ENCODE measurements at regions not wholly inside any gene's neighbourhood (a gene's known extent, or its start where the extent isn't known, plus 50 kb on each side); places are given as distances from the start of the nearest gene placed in this dataset.

GRCh38 chr16:62963846-62964245, 927.6 kb upstream of the CDH8 start:
- no peaks in the 10 kb centered on the region for H3K4me1 ChIP-seq (ENCODE audit: control insufficient read depth in 1 of 2, low read depth in 2 of 2)
- no peak for DNase-seq (ENCODE audit: low spot score)
- H3K9me3 ChIP-seq = no peaks in the 10 kb centered on the region
- no peaks in the 10 kb centered on the region for H3K27me3 ChIP-seq (replicated peaks; ENCODE audit: insufficient read depth)
- TF ChIP-seq, protein P1, sequence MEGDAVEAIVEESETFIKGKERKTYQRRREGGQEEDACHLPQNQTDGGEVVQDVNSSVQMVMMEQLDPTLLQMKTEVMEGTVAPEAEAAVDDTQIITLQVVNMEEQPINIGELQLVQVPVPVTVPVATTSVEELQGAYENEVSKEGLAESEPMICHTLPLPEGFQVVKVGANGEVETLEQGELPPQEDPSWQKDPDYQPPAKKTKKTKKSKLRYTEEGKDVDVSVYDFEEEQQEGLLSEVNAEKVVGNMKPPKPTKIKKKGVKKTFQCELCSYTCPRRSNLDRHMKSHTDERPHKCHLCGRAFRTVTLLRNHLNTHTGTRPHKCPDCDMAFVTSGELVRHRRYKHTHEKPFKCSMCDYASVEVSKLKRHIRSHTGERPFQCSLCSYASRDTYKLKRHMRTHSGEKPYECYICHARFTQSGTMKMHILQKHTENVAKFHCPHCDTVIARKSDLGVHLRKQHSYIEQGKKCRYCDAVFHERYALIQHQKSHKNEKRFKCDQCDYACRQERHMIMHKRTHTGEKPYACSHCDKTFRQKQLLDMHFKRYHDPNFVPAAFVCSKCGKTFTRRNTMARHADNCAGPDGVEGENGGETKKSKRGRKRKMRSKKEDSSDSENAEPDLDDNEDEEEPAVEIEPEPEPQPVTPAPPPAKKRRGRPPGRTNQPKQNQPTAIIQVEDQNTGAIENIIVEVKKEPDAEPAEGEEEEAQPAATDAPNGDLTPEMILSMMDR (IDR thresholded peaks at IDR 0.05) = no peak
- H3K27ac ChIP-seq = no peak overlapping the region
- ATAC-seq (ENCODE audit: insufficient number of reproducible peaks, low FRiP score, low read depth) = no peak
- no peaks in the 10 kb centered on the region for H3K36me3 ChIP-seq
- H3K4me3 ChIP-seq = no peak overlapping the region

- no peaks in the 10 kb centered on the region for H3K4me1 ChIP-seq (ENCODE audit: control insufficient read depth in 1 of 2, low read depth in 2 of 2)
- H3K9me3 ChIP-seq = no peaks in the 10 kb centered on the region
- no peak overlapping the region for H3K4me3 ChIP-seq
- no peak for ATAC-seq (ENCODE audit: insufficient number of reproducible peaks, low FRiP score, low read depth)
- H3K27ac ChIP-seq = no peak overlapping the region
- H3K27me3 ChIP-seq (replicated peaks; ENCODE audit: insufficient read depth) = no peaks in the 10 kb centered on the region
- DNase-seq (ENCODE audit: low spot score) = no peak
- H3K36me3 ChIP-seq = no peaks in the 10 kb centered on the region
- TF ChIP-seq, protein P1 (IDR thresholded peaks at IDR 0.05) = no peak
These were observed 918.8 kb upstream of the CDH8 start for GRCh38 chr16:62955033-62955349.

- DNase-seq (ENCODE audit: low spot score) (no peak), ATAC-seq (ENCODE audit: insufficient number of reproducible peaks, low FRiP score, low read depth) (no peak)
- no peak overlapping the region for H3K27ac ChIP-seq
- no peaks in the 10 kb centered on the region for H3K9me3 ChIP-seq
- no peaks in the 10 kb centered on the region for H3K36me3 ChIP-seq
- H3K27me3 ChIP-seq (replicated peaks; ENCODE audit: insufficient read depth) = no peaks in the 10 kb centered on the region
- no peak overlapping the region for H3K4me3 ChIP-seq
- TF ChIP-seq, protein P1 (IDR thresholded peaks at IDR 0.05) = no peak
- H3K4me1 ChIP-seq (ENCODE audit: control insufficient read depth in 1 of 2, low read depth in 2 of 2) = no peaks in the 10 kb centered on the region
These were observed 918.1 kb upstream of the CDH8 start for GRCh38 chr16:62954144-62955032.

GRCh38 chr16:62950351-62950750, 914.1 kb upstream of the CDH8 start:
- no peaks in the 10 kb centered on the region for H3K9me3 ChIP-seq
- TF ChIP-seq, protein P1 (IDR thresholded peaks at IDR 0.05) = no peak
- no peak overlapping the region for H3K4me3 ChIP-seq
- no peaks in the 10 kb centered on the region for H3K36me3 ChIP-seq
- H3K4me1 ChIP-seq (ENCODE audit: control insufficient read depth in 1 of 2, low read depth in 2 of 2) = no peaks in the 10 kb centered on the region
- DNase-seq (ENCODE audit: low spot score) (no peak), ATAC-seq (ENCODE audit: insufficient number of reproducible peaks, low FRiP score, low read depth) (no peak)
- H3K27me3 ChIP-seq (replicated peaks; ENCODE audit: insufficient read depth) = no peaks in the 10 kb centered on the region
- no peak overlapping the region for H3K27ac ChIP-seq

DNA sequence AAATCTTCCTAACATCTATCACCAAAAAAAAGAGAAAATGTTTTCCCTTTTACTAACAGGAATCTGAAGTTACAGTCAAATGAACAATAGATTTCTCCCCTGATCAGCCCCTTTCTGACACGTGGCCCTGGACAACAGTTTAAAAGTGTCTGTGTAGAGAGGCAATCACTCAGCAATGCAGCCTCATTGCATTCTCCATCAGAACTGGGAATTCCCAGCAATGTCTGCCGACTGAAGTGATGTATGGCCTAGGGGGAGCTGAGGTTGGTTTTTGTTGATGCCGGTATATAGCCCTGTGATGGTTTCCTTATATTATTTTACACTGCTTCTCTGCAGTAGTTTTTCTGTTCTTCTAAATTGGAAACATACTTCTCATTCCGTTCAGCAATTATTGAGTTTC, 904.3 kb upstream of the CDH8 start:
- Histone ChIP-seq H3K27me3 (replicated peaks; ENCODE audit: insufficient read depth) (no peaks in the 10 kb centered on the region), H3K4me3 (no peak overlapping the region), H3K9me3 (no peaks in the 10 kb centered on the region), H3K36me3 (no peaks in the 10 kb centered on the region), H3K27ac (no peak overlapping the region), H3K4me1 (ENCODE audit: control insufficient read depth in 1 of 2, low read depth in 2 of 2) (no peaks in the 10 kb centered on the region)
- DNase-seq (ENCODE audit: low spot score) (no peak), ATAC-seq (ENCODE audit: insufficient number of reproducible peaks, low FRiP score, low read depth) (no peak)
- TF ChIP-seq, protein P1 (IDR thresholded peaks at IDR 0.05) = no peak
